ENCODE measurements at regions not wholly inside any gene's neighbourhood (a gene's known extent, or its start where the extent isn't known, plus 50 kb on each side); places are given as distances from the start of the nearest gene placed in this dataset.
"Not testable (repeated sequence)": the region's sequence is repeated elsewhere in the genome, so short reads cannot be mapped to it uniquely, and the experiment has no call there.

DNA sequence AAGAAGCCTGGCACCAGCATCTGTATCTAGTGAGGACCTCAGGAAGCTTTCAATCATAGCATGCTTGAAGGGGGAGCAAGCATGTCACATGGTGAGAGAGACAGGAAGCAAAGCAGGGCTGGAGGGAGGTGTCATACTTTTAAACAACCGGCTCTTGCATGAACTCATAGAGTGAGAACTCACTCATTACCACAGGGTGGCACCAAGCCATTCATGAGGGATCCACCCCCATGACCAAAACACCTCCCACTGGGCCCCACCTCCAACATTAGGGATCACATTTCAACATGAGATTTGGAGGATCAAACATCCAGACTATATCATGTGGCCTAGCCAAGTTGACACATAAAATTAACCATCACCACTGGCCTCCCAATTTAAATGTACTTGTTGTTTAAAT lies 125.1 kb upstream of the KCND3 start:
- Mint-ChIP-seq H3K27me3 (peaks cover 7% of the 10 kb centered on the region), H3K4me3 (no peak overlapping the region), H3K27ac (no peak overlapping the region), H3K9me3 (no peaks in the 10 kb centered on the region), H3K36me3 (ENCODE audit: low read depth) (no peaks in the 10 kb centered on the region), H3K4me1 (no peaks in the 10 kb centered on the region)
- POLR2A ChIA-PET, result no interaction called here
- no peak for DNase-seq
- CTCF ChIA-PET, result no interaction called here

DNA sequence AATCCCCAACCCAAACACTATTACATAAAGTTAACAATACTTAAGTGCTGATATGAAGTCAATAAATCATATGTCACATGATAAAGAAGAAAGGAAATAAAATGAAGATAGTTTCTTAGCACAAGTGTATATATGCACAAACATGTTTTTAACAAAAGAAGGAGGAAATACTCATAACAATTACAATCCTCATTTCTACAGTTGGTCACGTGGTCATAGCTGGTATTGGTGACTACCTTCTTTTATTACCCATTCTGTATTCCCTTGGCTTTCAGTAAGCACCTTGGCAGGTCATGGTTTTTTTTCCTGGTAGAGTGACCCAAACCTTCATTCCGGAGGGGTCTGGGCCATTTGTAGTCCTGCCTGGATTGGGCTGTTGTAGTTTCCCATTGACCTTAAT lies 137.1 kb upstream of the KCND3 start:
- Mint-ChIP-seq H3K4me3 (no peak overlapping the region), H3K27me3 (peaks cover 2% of the 10 kb centered on the region), H3K36me3 (ENCODE audit: low read depth) (no peaks in the 10 kb centered on the region), H3K9me3 (no peaks in the 10 kb centered on the region), H3K27ac (no peak overlapping the region), H3K4me1 (no peaks in the 10 kb centered on the region)
- ChIA-PET CTCF (no interaction called here), POLR2A (no interaction called here)
- no peak for DNase-seq

- H3K36me3 Mint-ChIP-seq (ENCODE audit: low read depth); H3K4me3 Mint-ChIP-seq; H3K27ac Mint-ChIP-seq; H3K4me1 Mint-ChIP-seq; H3K27me3 Mint-ChIP-seq; CTCF ChIA-PET; H3K9me3 Mint-ChIP-seq; DNase-seq; POLR2A ChIA-PET: not testable (repeated sequence)
These were observed 138.1 kb upstream of the KCND3 start for GRCh38 chr1:112127606-112128005.

GRCh38 chr1:112133487-112133886 lies 144.0 kb upstream of the KCND3 start:
- DNase-seq, result no peak
- H3K36me3 Mint-ChIP-seq (ENCODE audit: low read depth), result no peaks in the 10 kb centered on the region
- H3K27me3 Mint-ChIP-seq, result peaks cover 7% of the 10 kb centered on the region
- CTCF ChIA-PET, result no interaction called here
- H3K4me3 Mint-ChIP-seq, result no peak overlapping the region
- H3K9me3 Mint-ChIP-seq, result no peaks in the 10 kb centered on the region
- POLR2A ChIA-PET, result no interaction called here
- no peaks in the 10 kb centered on the region for H3K4me1 Mint-ChIP-seq
- H3K27ac Mint-ChIP-seq, result no peak overlapping the region

DNA sequence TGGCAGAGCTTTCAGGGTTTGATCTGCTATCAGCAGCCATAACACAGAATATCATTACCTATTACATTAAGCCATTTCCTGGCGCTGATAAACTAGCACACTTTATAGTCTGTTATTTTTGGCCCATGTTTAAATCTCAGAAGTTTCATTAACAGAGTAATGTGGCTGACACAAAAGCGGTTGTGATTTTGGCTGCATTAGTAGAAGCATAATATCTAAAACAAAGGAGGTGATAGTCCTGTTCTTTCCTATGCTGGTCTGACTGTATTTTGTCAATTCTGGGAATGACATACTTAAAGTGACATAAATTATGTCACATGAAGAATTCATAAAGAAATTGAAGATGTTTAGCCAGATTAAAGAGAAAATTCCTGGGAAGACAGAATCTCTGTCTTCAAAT lies 151.3 kb upstream of the KCND3 start:
- ChIA-PET CTCF (no interaction called here), POLR2A (no interaction called here)
- Mint-ChIP-seq H3K9me3 (no peaks in the 10 kb centered on the region), H3K4me1 (no peaks in the 10 kb centered on the region), H3K27ac (no peak overlapping the region), H3K27me3 (peaks cover 7% of the 10 kb centered on the region), H3K36me3 (ENCODE audit: low read depth) (no peaks in the 10 kb centered on the region), H3K4me3 (no peak overlapping the region)
- DNase-seq, result no peak

DNA sequence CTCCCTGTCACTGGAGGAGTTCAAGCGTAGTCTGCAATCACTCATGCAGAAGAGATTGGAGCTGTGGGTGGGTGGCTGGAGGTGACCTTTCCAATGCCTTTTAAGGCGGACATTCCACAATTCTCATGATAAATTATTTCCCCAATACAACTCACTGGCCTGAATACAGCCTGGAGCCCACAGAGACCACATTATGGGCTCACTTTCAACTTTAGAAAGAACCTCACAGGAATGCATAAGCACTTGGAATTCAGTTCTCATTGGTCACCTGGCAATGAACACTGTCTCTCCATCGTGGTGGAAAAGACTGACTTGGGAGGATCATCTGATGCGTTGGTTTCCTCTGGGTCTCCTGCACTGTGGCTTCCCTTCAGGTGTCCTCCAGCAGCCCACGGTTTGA lies 151.8 kb upstream of the KCND3 start:
- Mint-ChIP-seq H3K9me3 (no peaks in the 10 kb centered on the region), H3K4me1 (no peaks in the 10 kb centered on the region), H3K36me3 (ENCODE audit: low read depth) (no peaks in the 10 kb centered on the region), H3K27me3 (peaks cover 7% of the 10 kb centered on the region), H3K27ac (no peak overlapping the region), H3K4me3 (no peak overlapping the region)
- ChIA-PET CTCF (no interaction called here), POLR2A (no interaction called here)
- DNase-seq, result no peak

GRCh38 chr1:112141923-112142322 lies 152.5 kb upstream of the KCND3 start:
- Mint-ChIP-seq H3K4me1 (no peaks in the 10 kb centered on the region), H3K9me3 (no peaks in the 10 kb centered on the region), H3K36me3 (ENCODE audit: low read depth) (no peaks in the 10 kb centered on the region), H3K4me3 (no peak overlapping the region), H3K27me3 (peaks cover 4% of the 10 kb centered on the region), H3K27ac (no peak overlapping the region)
- ChIA-PET CTCF (no interaction called here), POLR2A (no interaction called here)
- no peak for DNase-seq

- H3K27ac Mint-ChIP-seq, result no peak overlapping the region
- ChIA-PET CTCF (no interaction called here), POLR2A (no interaction called here)
- H3K27me3 Mint-ChIP-seq, result no peaks in the 10 kb centered on the region
- H3K9me3 Mint-ChIP-seq, result peaks cover 6% of the 10 kb centered on the region
- no peak for DNase-seq
- no peaks in the 10 kb centered on the region for H3K4me1 Mint-ChIP-seq
- no peak overlapping the region for H3K4me3 Mint-ChIP-seq
- no peaks in the 10 kb centered on the region for H3K36me3 Mint-ChIP-seq (ENCODE audit: low read depth)
These were observed 154.5 kb upstream of the KCND3 start for GRCh38 chr1:112143871-112144441.

GRCh38 chr1:112144733-112145426 lies 155.4 kb upstream of the KCND3 start:
- H3K36me3 Mint-ChIP-seq (ENCODE audit: low read depth), result no peaks in the 10 kb centered on the region
- no peak overlapping the region for H3K27ac Mint-ChIP-seq
- H3K4me1 Mint-ChIP-seq, result no peaks in the 10 kb centered on the region
- no peak for DNase-seq
- H3K27me3 Mint-ChIP-seq, result no peaks in the 10 kb centered on the region
- peaks cover 7% of the 10 kb centered on the region for H3K9me3 Mint-ChIP-seq
- H3K4me3 Mint-ChIP-seq, result no peak overlapping the region
- ChIA-PET CTCF (no interaction called here), POLR2A (no interaction called here)

- Mint-ChIP-seq H3K9me3 (peaks cover 7% of the 10 kb centered on the region), H3K27ac (no peak overlapping the region), H3K27me3 (no peaks in the 10 kb centered on the region), H3K4me1 (no peaks in the 10 kb centered on the region), H3K4me3 (no peak overlapping the region), H3K36me3 (ENCODE audit: low read depth) (no peaks in the 10 kb centered on the region)
- POLR2A ChIA-PET, result no interaction called here
- DNase-seq, result no peak
- CTCF ChIA-PET, result no interaction called here
These were observed 156.8 kb upstream of the KCND3 start for GRCh38 chr1:112146201-112146715.

DNA sequence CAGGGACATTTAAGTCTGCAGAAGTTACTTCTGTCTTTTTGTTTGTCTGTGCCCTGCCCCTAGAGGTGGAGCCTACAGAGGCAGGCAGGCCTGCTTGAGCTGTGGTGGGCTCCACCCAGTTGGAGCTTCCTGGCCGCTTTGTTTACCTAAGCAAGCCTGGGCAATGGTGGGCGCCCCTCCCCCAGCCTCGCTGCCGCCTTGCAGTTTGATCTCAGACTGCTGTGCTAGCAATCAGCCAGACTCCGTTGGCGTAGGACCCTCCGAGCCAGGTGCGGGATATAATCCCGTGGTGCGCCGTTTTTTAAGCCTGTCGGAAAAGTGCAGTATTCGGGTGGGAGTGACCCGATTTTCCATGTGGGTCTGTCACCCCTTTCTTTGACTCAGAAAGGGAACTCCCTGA lies 170.7 kb upstream of the KCND3 start:
- CTCF ChIA-PET; DNase-seq; H3K27ac Mint-ChIP-seq; H3K4me3 Mint-ChIP-seq; H3K4me1 Mint-ChIP-seq; POLR2A ChIA-PET; H3K9me3 Mint-ChIP-seq; H3K27me3 Mint-ChIP-seq; H3K36me3 Mint-ChIP-seq (ENCODE audit: low read depth): not testable (repeated sequence)

- Mint-ChIP-seq H3K9me3 (peaks cover 6% of the 10 kb centered on the region), H3K36me3 (ENCODE audit: low read depth) (no peaks in the 10 kb centered on the region), H3K4me3 (no peak overlapping the region), H3K27ac (no peak overlapping the region), H3K27me3 (peaks cover 2% of the 10 kb centered on the region), H3K4me1 (no peaks in the 10 kb centered on the region)
- ChIA-PET CTCF (no interaction called here), POLR2A (no interaction called here)
- DNase-seq, result no peak
These were observed 175.9 kb upstream of the KCND3 start for GRCh38 chr1:112165375-112165774.

DNA sequence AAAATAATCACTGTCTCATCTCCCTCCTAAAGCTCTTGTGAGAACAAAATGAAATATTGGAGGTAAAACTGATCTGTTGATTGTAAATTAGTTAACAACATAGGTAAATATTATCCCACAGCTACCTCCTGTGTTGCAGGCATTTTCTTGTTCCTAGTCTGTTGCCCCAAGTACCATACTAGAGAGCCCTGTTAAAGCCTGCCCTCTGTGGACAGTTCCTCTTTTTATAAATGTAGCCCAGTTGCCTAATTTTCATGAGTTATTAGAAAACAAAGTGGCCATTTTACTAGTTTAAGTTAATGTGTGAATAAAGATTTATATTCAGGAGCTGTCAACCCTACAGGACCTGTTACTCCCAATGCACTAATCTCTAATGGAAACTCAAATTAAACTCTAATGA lies 180.0 kb upstream of the KCND3 start:
- Mint-ChIP-seq H3K9me3 (no peaks in the 10 kb centered on the region), H3K27me3 (no peaks in the 10 kb centered on the region)
- CTCF ChIA-PET, result no interaction called here

DNA sequence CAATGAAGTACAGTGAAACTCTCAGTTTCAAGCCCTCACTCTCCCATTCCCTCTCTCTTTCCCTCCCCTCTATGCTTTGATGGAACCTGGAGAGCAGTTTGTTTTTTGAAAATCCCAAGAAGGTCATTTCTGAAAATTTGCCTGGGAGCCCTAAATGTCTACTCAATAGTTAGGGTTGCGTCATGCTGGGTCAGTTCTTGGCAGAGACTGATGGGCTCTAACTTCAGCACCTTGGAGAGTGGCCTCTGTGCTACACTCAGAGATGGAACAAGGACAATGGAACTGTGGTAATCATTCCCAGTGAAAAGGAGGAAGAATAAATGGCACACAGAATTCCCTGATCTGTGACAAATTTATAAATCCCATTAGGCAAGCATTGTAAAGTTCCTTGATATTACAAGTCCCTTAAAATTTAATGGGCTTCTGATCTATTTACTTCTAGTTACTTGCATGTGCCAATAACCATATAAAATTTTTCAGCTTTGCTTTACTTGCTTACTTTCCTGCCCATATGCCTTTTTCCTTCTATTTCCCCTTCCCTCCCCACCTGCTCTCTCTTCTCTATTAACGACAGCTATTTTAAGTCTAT lies 182.9 kb upstream of the KCND3 start:
- H3K4me1 Mint-ChIP-seq, result no peaks in the 10 kb centered on the region
- H3K9me3 Mint-ChIP-seq, result no peaks in the 10 kb centered on the region
- CTCF ChIA-PET, result no interaction called here
- H3K27ac Mint-ChIP-seq, result no peak overlapping the region
- DNase-seq, result peak; percentile 24
- no peaks in the 10 kb centered on the region for H3K27me3 Mint-ChIP-seq
- H3K4me3 Mint-ChIP-seq, result no peak overlapping the region
- POLR2A ChIA-PET, result no interaction called here
- no peaks in the 10 kb centered on the region for H3K36me3 Mint-ChIP-seq (ENCODE audit: low read depth)

More for the DNA sequence above, 180.0 kb upstream of the KCND3 start:
- Mint-ChIP-seq H3K36me3 (ENCODE audit: low read depth) (no peaks in the 10 kb centered on the region), H3K4me1 (no peaks in the 10 kb centered on the region), H3K4me3 (no peak overlapping the region), H3K27ac (no peak overlapping the region)
- POLR2A ChIA-PET, result no interaction called here
- DNase-seq, result no peak
